Ishikawa (cell line): ENCODE measurements at regions not wholly inside any gene's neighbourhood (a gene's known extent, or its start where the extent isn't known, plus 50 kb on each side); places are given as distances from the start of the nearest gene placed in this dataset.

Experiments
- CEBPB ChIP-seq: IDR thresholded peaks from 2 replicates; pipeline ENCODE4 v1.6.1; 2012
- CREB1 ChIP-seq: IDR thresholded peaks from 2 replicates; pipeline ENCODE4 v1.6.1; 2012; ENCODE audit warnings: low read depth
- EGR1 ChIP-seq: IDR thresholded peaks from 2 replicates; pipeline ENCODE4 v1.6.1; 2012
- EP300 ChIP-seq: IDR thresholded peaks from 2 replicates; pipeline ENCODE4 v1.6.1; 2012; ENCODE audit warnings: borderline replicate concordance
- FOXM1 ChIP-seq: IDR thresholded peaks from 2 replicates; pipeline ENCODE4 v1.6.1; 2012; ENCODE audit warnings: low read depth, borderline replicate concordance
- NFIC ChIP-seq: IDR thresholded peaks from 2 replicates; pipeline ENCODE4 v1.6.1; 2012
- RAD21 ChIP-seq: IDR thresholded peaks from 2 replicates; pipeline ENCODE4 v1.6.1; 2012; ENCODE audit warnings: low read depth
- TAF1 ChIP-seq: IDR thresholded peaks from 2 replicates; pipeline ENCODE4 v1.6.1; 2012; ENCODE audit warnings: low read depth, mild to moderate bottlenecking
- TCF12 ChIP-seq: IDR thresholded peaks from 2 replicates; pipeline ENCODE4 v1.6.1; 2012; ENCODE audit warnings: low read depth
- TEAD4 ChIP-seq: IDR thresholded peaks from 2 replicates; pipeline ENCODE4 v1.6.1; 2012
- YY1 ChIP-seq: IDR thresholded peaks from 2 replicates; pipeline ENCODE4 v1.6.1; 2012; ENCODE audit warnings: low read depth
- ZBTB7A ChIP-seq: IDR thresholded peaks from 2 replicates; pipeline ENCODE4 v1.6.1; 2012; ENCODE audit warnings: low read depth
- TF ChIP-seq, protein P1 (sequence below): IDR thresholded peaks from 2 replicates; pipeline ENCODE4 v1.6.1; 2012
- TF ChIP-seq, protein P2 (sequence below): IDR thresholded peaks from 2 replicates; pipeline ENCODE4 v1.6.1; 2012
- TF ChIP-seq, protein P3 (sequence below): IDR thresholded peaks from 2 replicates; pipeline ENCODE4 v1.6.1; 2012; ENCODE audit warnings: low read depth, mild to moderate bottlenecking

DNA sequence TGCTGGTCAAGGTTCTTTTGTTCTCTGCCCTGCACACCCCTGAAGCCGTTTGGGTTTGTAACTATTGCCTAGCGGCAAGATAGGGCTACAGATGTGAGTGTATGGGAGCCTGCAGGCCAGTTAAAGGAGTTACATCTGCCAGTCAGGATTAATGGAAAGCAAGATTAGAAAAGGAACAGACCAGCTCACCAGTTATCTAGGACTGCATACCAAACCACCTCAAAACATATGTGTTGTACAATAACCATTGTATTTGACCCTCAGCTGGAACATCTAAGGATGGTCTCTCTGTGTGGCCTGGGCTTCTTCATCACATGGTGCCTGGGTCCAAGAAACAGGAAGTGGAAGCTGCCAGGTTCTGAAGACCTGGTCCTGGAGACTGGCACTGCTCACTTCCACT lies 52.5 kb upstream of the FBXO28 start:
- TF ChIP-seq, protein P1, sequence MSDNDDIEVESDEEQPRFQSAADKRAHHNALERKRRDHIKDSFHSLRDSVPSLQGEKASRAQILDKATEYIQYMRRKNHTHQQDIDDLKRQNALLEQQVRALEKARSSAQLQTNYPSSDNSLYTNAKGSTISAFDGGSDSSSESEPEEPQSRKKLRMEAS, result no peak
- TF ChIP-seq TEAD4 (no peak), RAD21 (no peak), EP300 (no peak), EGR1 (no peak), YY1 (no peak), ZBTB7A (no peak), CEBPB (no peak), TAF1 (no peak), FOXM1 (no peak), CREB1 (no peak), NFIC (no peak), TCF12 (no peak)
- TF ChIP-seq, protein P2, sequence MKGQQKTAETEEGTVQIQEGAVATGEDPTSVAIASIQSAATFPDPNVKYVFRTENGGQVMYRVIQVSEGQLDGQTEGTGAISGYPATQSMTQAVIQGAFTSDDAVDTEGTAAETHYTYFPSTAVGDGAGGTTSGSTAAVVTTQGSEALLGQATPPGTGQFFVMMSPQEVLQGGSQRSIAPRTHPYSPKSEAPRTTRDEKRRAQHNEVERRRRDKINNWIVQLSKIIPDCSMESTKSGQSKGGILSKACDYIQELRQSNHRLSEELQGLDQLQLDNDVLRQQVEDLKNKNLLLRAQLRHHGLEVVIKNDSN, result no peak
- TF ChIP-seq, protein P3, sequence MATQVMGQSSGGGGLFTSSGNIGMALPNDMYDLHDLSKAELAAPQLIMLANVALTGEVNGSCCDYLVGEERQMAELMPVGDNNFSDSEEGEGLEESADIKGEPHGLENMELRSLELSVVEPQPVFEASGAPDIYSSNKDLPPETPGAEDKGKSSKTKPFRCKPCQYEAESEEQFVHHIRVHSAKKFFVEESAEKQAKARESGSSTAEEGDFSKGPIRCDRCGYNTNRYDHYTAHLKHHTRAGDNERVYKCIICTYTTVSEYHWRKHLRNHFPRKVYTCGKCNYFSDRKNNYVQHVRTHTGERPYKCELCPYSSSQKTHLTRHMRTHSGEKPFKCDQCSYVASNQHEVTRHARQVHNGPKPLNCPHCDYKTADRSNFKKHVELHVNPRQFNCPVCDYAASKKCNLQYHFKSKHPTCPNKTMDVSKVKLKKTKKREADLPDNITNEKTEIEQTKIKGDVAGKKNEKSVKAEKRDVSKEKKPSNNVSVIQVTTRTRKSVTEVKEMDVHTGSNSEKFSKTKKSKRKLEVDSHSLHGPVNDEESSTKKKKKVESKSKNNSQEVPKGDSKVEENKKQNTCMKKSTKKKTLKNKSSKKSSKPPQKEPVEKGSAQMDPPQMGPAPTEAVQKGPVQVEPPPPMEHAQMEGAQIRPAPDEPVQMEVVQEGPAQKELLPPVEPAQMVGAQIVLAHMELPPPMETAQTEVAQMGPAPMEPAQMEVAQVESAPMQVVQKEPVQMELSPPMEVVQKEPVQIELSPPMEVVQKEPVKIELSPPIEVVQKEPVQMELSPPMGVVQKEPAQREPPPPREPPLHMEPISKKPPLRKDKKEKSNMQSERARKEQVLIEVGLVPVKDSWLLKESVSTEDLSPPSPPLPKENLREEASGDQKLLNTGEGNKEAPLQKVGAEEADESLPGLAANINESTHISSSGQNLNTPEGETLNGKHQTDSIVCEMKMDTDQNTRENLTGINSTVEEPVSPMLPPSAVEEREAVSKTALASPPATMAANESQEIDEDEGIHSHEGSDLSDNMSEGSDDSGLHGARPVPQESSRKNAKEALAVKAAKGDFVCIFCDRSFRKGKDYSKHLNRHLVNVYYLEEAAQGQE, result no peak

DNA sequence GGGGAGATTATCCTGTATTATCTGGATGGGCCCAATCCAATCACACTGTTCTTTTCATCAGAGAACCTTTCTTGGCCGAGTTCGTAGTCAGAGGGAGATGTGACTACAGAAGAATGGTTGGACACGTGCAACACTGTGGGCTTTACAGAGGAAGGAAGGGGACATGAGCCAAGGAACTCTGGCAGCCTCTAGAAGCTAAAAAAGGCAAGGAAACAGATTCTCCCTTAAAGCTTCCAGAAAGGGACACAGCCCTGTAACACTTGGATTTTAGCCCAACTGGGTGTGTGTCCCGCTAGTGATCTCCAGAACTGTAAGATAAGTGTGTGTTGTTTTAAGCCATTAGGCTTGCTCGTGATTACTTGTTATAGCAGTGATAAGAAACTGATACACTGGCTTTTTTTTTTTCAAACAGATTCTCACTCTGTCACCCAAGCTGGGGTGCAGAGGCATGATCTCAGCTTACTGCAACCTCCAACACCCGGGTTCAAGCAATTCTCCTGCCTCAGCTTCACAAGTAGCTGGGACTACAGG lies 53.9 kb upstream of the FBXO28 start:
- TF ChIP-seq FOXM1 (no peak), EP300 (no peak), CREB1 (no peak), EGR1 (no peak), RAD21 (no peak)

DNA sequence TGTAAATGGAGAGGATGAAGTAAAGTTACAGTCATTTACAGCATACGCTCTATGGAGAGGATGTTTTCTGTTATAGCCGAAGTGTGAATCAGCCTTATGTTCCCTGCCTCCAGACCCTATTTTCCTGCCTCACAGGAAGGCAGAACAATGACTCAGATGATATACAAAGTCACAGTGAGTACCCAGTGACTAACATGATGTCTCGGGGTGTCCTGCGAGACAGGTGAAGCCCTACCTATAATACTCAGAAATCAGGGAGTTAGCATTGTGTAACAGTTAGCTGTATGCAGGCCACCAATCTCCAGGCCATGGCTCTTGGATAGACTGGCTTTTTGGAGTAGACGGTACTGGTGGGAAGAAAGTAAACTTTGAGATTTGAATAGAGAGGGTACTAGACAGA lies 55.6 kb upstream of the FBXO28 start:
- no peak for TF ChIP-seq TAF1
- no peak for TF ChIP-seq EGR1
- TF ChIP-seq NFIC, result no peak
- TF ChIP-seq CEBPB, result no peak
- no peak for TF ChIP-seq CREB1
- TF ChIP-seq ZBTB7A, result no peak
- TF ChIP-seq, protein P1, result no peak
- TF ChIP-seq, protein P3, result no peak
- TF ChIP-seq RAD21, result no peak
- TF ChIP-seq FOXM1, result no peak
- no peak for TF ChIP-seq EP300
- TF ChIP-seq, protein P2, result no peak
- TF ChIP-seq TEAD4, result no peak
- no peak for TF ChIP-seq YY1
- TF ChIP-seq TCF12, result no peak

DNA sequence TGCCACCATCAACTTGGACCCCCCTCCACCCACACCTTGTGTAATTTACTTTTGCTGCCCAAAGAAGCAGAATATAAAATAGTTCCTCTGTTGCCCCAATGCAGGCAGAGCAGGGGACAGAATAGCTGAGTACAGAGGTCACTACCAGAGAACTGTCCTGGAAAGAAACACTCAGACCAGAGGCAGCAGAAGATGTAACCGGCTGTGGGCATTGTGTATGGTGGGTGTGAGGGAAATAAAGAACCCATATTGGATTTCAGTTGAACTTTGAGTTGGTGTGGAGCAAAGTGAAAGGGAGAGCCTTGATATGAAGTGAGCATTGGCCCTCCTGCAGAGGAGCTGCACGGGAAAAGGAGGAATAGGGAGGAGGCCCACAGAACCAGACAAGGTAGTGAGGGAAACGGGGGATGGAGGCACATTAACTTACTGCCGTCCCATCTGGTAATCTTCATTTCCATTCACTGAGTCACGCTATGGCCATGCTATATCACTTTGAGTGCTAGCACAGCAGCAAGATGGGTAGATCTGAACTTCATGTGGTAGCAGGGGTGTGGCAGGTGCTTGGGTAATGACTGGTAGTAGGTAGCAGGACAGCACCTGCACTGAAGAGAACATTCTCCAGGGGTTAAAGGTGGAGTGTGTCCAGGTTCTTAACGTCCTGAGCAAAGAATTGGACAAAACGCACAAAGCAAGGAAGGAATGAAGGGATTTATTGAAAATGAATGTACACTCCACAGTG lies 56.3 kb upstream of the FBXO28 start:
- TF ChIP-seq TCF12 (no peak), YY1 (no peak), TEAD4 (no peak), CREB1 (no peak), ZBTB7A (no peak), FOXM1 (no peak), RAD21 (no peak), EP300 (no peak), CEBPB (no peak), EGR1 (no peak), NFIC (no peak), TAF1 (no peak)
- TF ChIP-seq, protein P2, result no peak
- TF ChIP-seq, protein P3, result no peak
- TF ChIP-seq, protein P1, result no peak
